Choroid plexus epithelial cell (primary cell): ENCODE measurements at regions not wholly inside any gene's neighbourhood (a gene's known extent, or its start where the extent isn't known, plus 50 kb on each side); places are given as distances from the start of the nearest gene placed in this dataset.

Experiments used
- DNase-seq: peaks from one replicate; pipeline ENCODE4 v3.0.0-alpha.2; 2010; ENCODE audit warnings: low read depth
- H3K4me3 ChIP-seq: 2 replicates; pipeline ENCODE4 v1.5.1; 2011; ENCODE audit warnings: low read depth, mild to moderate bottlenecking, control low read depth, low read length, moderate library complexity
- TF ChIP-seq, protein P1 (sequence below): conservative IDR thresholded peaks from 2 replicates; pipeline ENCODE4 v1.5.1; 2011; ENCODE audit warnings: low read depth, mild to moderate bottlenecking, control low read depth, inconsistent platforms, low read length, moderate library complexity

DNA sequence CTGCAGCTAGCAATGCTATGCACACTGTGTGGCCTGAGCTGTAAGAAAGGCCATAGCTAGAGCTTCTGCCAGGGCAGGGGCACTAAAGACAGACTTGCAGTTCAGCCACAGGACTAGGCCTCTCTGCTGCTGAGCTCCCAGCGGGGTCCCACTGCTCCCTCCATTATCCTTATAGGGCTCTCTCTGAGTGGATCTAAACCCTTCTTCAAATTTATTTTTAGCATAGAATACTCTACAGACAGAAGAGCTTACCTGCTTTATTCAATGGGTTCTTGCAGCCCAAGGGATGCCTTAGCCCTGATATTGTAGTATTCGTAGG lies 100.9 kb upstream of the MLN start:
- DNase-seq: no peak
- H3K4me3 ChIP-seq: no peak overlapping the region
- TF ChIP-seq, protein P1, sequence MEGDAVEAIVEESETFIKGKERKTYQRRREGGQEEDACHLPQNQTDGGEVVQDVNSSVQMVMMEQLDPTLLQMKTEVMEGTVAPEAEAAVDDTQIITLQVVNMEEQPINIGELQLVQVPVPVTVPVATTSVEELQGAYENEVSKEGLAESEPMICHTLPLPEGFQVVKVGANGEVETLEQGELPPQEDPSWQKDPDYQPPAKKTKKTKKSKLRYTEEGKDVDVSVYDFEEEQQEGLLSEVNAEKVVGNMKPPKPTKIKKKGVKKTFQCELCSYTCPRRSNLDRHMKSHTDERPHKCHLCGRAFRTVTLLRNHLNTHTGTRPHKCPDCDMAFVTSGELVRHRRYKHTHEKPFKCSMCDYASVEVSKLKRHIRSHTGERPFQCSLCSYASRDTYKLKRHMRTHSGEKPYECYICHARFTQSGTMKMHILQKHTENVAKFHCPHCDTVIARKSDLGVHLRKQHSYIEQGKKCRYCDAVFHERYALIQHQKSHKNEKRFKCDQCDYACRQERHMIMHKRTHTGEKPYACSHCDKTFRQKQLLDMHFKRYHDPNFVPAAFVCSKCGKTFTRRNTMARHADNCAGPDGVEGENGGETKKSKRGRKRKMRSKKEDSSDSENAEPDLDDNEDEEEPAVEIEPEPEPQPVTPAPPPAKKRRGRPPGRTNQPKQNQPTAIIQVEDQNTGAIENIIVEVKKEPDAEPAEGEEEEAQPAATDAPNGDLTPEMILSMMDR: no peak

DNA sequence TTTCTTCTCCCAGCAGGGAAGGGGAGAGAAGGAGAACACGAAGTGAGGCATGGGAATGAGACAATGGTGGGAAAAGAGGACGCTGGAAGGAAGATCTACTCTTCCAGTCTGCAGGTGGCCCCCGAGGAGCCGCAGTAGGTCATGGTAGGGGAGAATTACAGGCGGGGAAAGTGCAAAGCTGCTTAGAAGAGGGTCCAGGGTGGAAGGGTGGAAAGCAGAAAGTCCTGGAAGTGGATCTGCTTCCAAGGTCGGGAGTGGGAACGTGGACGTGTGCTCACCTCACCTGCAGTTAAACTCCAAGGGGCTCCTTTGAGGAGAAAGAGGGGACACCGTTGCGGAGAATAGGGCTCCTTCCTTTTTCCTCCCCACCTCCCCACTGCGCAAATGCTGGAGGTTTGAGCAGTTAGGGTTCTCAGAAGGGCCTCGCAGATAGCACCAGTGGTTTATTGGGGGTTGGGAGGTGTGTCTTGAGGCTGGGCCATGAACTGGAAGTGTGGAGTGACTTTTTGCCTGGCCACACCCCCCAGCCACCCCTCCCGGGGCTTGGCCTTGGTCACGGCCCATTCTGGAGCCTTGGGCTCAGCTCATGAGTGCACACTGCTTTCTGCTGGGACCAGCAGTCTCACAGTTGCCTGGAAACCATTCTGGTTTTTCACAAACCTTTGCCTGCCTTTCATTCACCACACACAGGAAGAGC lies 100.4 kb upstream of the MLN start:
- peak; percentile 7 for DNase-seq
- TF ChIP-seq, protein P1: no peak
- H3K4me3 ChIP-seq: no peak overlapping the region

DNA sequence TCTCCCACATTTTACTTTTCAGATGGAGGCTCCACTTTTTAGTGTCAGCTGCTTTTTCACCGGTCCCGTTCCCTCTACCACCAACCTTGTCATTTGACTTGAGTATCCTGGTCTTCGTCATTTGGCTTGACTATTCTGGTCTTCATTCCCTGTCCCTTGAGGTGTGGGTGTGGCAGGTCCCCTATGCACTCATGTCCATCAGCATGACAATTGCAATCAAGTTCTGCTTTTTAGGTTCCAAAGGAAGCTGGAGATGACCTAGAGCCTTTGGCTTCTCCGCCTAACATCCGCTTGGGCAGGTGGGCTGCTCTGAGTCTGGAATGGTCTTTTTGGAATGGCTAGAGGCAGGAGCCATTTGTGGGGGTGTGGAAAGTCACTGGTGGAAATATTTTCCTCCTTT lies 99.8 kb upstream of the MLN start:
- TF ChIP-seq, protein P1: no peak
- DNase-seq: no peak
- H3K4me3 ChIP-seq: no peak overlapping the region

DNA sequence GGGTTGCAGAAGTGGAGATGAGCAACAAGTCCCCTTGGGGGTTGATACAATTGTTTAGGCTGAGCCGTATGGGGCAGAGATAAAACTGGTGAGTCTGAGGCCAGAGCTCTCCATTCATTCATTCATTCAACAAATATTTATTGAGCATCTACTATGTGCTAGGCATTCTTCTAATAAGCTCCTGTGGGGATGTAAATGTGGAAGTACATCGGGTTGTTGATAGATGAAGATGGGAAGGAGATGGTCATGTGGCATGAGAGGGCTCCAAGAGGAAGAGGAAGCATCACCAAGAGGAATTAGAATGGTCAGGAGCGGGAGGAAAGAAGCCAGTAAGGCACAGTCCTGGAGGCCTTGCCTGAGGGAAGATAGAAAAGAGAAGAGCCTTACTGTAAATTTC lies 98.7 kb upstream of the MLN start:
- no peak for DNase-seq
- H3K4me3 ChIP-seq: no peak overlapping the region
- TF ChIP-seq, protein P1: no peak

DNA sequence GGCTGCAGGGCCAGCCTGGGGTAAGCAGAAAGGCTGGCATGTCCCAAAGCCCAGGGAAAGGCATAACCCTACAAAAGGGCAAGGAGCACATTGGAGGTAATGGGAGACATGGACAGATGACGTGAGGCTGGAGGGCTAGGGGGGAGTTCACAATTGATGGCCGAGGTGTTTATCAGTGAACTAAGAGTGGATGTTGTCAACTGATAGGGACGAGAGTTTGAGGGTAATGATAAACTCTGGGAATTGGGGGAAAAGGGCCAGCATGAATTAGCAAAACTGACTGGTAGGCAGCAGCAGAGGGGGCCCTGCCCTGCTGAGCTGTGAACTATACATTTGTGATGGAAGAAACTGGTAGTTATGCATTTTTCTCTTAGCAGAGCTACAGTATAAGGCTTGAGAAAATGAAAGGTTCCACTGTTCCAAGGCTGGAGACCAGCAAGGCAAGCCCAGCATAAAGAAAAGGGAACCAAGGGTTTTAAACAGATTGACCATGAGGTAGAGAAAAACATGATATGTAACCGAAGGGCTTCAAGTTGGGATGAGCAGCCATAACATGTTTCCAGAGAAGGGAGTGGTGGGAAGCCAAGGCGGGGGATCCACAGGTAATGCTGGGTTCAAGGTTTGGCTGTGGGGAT lies 98.1 kb upstream of the MLN start:
- no peak for DNase-seq
- H3K4me3 ChIP-seq: no peak overlapping the region
- TF ChIP-seq, protein P1: no peak

DNA sequence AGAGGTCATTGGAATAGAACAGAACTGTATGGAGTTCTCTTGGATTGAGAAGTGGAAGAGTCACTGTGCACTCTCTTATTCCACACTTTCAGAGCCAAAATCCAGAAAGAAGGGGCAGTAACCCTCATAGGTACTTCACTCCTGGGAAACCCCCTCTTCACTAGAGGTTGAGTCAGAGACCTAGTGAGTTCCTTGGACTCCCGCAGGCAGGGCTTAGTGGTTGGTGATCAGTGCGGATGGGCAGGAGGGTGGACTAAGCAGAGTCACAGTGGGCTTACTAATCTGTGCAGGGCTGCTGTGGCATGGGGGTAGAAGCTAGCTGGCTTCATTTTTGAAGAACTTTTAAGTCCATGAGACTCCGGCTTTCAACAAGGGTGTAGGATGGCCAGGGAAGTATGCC lies 95.0 kb upstream of the MLN start:
- TF ChIP-seq, protein P1: no peak
- no peak for DNase-seq
- no peak overlapping the region for H3K4me3 ChIP-seq

DNA sequence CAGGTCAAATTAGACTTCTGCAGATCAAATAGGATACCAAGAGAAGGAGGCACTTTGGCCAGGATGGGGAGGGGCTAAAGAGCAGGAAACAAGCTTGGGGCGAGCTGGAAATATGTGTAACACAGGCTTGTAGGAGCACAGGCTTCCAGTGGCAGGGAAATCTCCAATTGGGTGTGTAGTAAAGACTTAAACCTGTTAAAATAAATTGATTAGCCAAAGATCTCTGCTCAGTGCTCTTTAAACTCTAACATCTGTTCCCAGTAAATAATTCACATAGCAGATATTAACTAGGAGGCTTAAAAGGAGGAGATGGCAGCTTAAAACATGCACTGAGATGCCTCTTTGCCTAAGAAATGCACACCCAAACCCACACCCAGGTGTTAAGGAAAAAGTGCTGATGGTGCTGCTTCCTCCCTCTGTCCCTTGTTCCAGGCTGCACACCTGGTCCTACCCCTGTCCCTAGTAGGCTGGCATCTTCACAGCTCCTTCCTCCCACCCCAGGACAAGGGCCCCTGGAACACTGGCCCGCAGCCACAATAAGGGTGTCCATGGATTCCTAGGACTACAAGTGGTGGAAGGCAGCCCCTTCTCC lies 93.5 kb upstream of the MLN start:
- no peak for DNase-seq
- TF ChIP-seq, protein P1: no peak
- H3K4me3 ChIP-seq: no peak overlapping the region
